ENCODE measurements at regions not wholly inside any gene's neighbourhood (a gene's known extent, or its start where the extent isn't known, plus 50 kb on each side); places are given as distances from the start of the nearest gene placed in this dataset.

GRCh38 chr11:80186692-80187091 is 745.9 kb upstream of the TENM4 start:
- RAD21 ChIA-PET (ENCODE audit: unreplicated experiment): no interaction called here
- CTCF ChIA-PET: no interaction called here
- 26% methylated on average over 3 of the region's 3 CpGs for WGBS (ENCODE audit: insufficient coverage, insufficient replicate concordance, low lambda C conversion rate, missing lambda C conversion rate)
- no TSS peak for BruUV-seq (replicated peaks)
- DNase-seq (ENCODE audit: low read depth, low spot score): no peak
- H3K79me2 ChIP-seq (ENCODE audit: control insufficient read depth, insufficient read depth, low read length): no peaks in the 10 kb centered on the region
- POLR2A ChIA-PET: no interaction called here
- no peaks in the 10 kb centered on the region; a peak in 1 of 4 replicates for H3K27me3 ChIP-seq (replicated peaks in 1 of 2; ENCODE audit: control insufficient read depth in 2 of 2, insufficient read depth in 2 of 2, low read length in 1 of 2)
- no peak overlapping the region for H3K27ac ChIP-seq (ENCODE audit: control insufficient read depth, insufficient read depth)
- no peak overlapping the region for H3K4me3 ChIP-seq
- H3K4me1 ChIP-seq (ENCODE audit: control insufficient read depth, insufficient read depth, low read length): no peaks in the 10 kb centered on the region
- no peak overlapping the region for H3K9ac ChIP-seq (ENCODE audit: control insufficient read depth, insufficient read depth, low read length)
- intact Hi-C loops (cut with micrococcal nuclease; ENCODE audit: unreplicated experiment): no loop called here
- H2AFZ ChIP-seq (ENCODE audit: control insufficient read depth, low read depth, low read length): no peak overlapping the region
- H3K36me3 ChIP-seq (ENCODE audit: control insufficient read depth in 2 of 2, insufficient read depth in 2 of 2, low read length in 1 of 2): no peaks in the 10 kb centered on the region
- in situ Hi-C loops (cut with MboI): no loop called here
- no peaks in the 10 kb centered on the region for H4K20me1 ChIP-seq (ENCODE audit: control insufficient read depth, insufficient read depth)
- no peak overlapping the region for H3K4me2 ChIP-seq (ENCODE audit: control insufficient read depth, insufficient read depth)
- FAIRE-seq: no peak
- SMC1A ChIA-PET (ENCODE audit: uncharacterized antibody, unreplicated experiment): interaction anchor here (0.7 kb wide), 1 partner anchor 13 kb away, joined by 4 read pairs; no protein-coding TSS in a partner anchor
- no peaks in the 10 kb centered on the region for H3K9me3 ChIP-seq (replicated peaks; ENCODE audit: control insufficient read depth, insufficient read depth, low read length)
- no peak for ATAC-seq
- no peak for TF ChIP-seq TARDBP (IDR thresholded peaks at IDR 0.05; ENCODE audit: borderline replicate concordance)
- TF ChIP-seq HSF1 (IDR thresholded peaks at IDR 0.05; ENCODE audit: low read depth, low read length): no peak
- no peak for TF ChIP-seq RFX5 (IDR thresholded peaks at IDR 0.05; ENCODE audit: low read depth, low read length)
- no peak for TF ChIP-seq RELB (IDR thresholded peaks at IDR 0.05; ENCODE audit: low read depth)
- no peak for TF ChIP-seq HDAC2 (IDR thresholded peaks at IDR 0.05)
- TF ChIP-seq SMC3 (IDR thresholded peaks at IDR 0.05; ENCODE audit: borderline replicate concordance, low read length): no peak
- TF ChIP-seq E2F4 (IDR thresholded peaks at IDR 0.05; ENCODE audit: low read depth, low read length): no peak
- TF ChIP-seq CBX5 (IDR thresholded peaks at IDR 0.05; ENCODE audit: low read depth): no peak
- TF ChIP-seq WRNIP1 (IDR thresholded peaks at IDR 0.05; ENCODE audit: borderline replicate concordance, low read depth, low read length): no peak
- TF ChIP-seq YY1 (IDR thresholded peaks at IDR 0.05; ENCODE audit: low read depth, low read length): no peak
- TF ChIP-seq SKIL (IDR thresholded peaks at IDR 0.05; ENCODE audit: low read depth, poor library complexity, severe bottlenecking): no peak
- no peak for TF ChIP-seq CHD2 (IDR thresholded peaks at IDR 0.05; ENCODE audit: borderline replicate concordance, low read depth, low read length)
- no peak for TF ChIP-seq IRF3 (IDR thresholded peaks at IDR 0.05)
